PC-9 (cell line): ENCODE measurements at regions not wholly inside any gene's neighbourhood (a gene's known extent, or its start where the extent isn't known, plus 50 kb on each side); places are given as distances from the start of the nearest gene placed in this dataset.

Experiments
- BruUV-seq: library from RNA; stranded (reverse); fragments of 400-500 nt; replicated peaks from 2 replicates; lab custom pipeline; 2021; lab: Mats Ljungman, UMichigan
- CTCF ChIA-PET: fragments of 300-600 bp; sonication (Branson Sonifier 250); formaldehyde crosslinking; loops from one replicate; lab custom pipeline; 2022; ENCODE audit warnings: antibody characterized with exemption; lab: Charles Lee
- POLR2A ChIA-PET: fragments of 300-600 bp; sonication (Branson Sonifier 250); formaldehyde crosslinking; loops from one replicate; lab custom pipeline; 2022; ENCODE audit warnings: antibody characterized with exemption; ENCODE audit not compliant: unreplicated experiment; lab: Charles Lee
- DNase-seq, 2 experiments: peaks; one replicate each; pipeline versions ENCODE4 v3.0.0 to v3.0.0-alpha.2; 2015 to 2022; ENCODE audit warnings: mixed read lengths in 1 of 2
- H2AFZ ChIP-seq: fragments of 200-600 bp; sonication (generic); 2 replicates; pipeline ENCODE4 v1.8.1; 2017; ENCODE audit warnings: antibody characterized with exemption
- H3F3A ChIP-seq: fragments of 200-600 bp; sonication (generic); 2 replicates; pipeline ENCODE4 v1.8.1; 2017; ENCODE audit warnings: antibody characterized with exemption, mild to moderate bottlenecking, low read depth; ENCODE audit not compliant: insufficient read depth
- H3K27ac ChIP-seq: fragments of 200-600 bp; sonication (generic); 2 replicates; pipeline ENCODE4 v1.6.1; 2016; ENCODE audit warnings: mixed run types
- H3K27me3 ChIP-seq: fragments of 200-600 bp; sonication (generic); 2 replicates; pipeline ENCODE4 v1.6.1; 2016; ENCODE audit warnings: low read depth, mixed run types; ENCODE audit not compliant: insufficient read depth
- H3K36me3 ChIP-seq: fragments of 200-600 bp; sonication (generic); 2 replicates; pipeline ENCODE4 v1.6.1; 2016; ENCODE audit warnings: low read depth, mixed run types
- H3K4me1 ChIP-seq: fragments of 200-600 bp; sonication (generic); replicated peaks from 2 replicates; pipeline ENCODE4 v1.6.1; 2016; ENCODE audit warnings: mixed run types; ENCODE audit not compliant: insufficient read depth
- H3K4me2 ChIP-seq: fragments of 200-600 bp; sonication (generic); 2 replicates; pipeline ENCODE4 v1.6.1; 2017; ENCODE audit warnings: mixed run types
- H3K4me3 ChIP-seq: fragments of 200-600 bp; sonication (generic); 2 replicates; pipeline ENCODE4 v1.6.1; 2016; ENCODE audit warnings: mixed run types
- H3K79me2 ChIP-seq: fragments of 200-600 bp; sonication (generic); 2 replicates; pipeline ENCODE4 v1.6.1; 2017; ENCODE audit warnings: low read depth, mixed run types
- H3K9me2 ChIP-seq: fragments of 200-600 bp; sonication (generic); 2 replicates; pipeline ENCODE4 v1.8.1; 2017; ENCODE audit warnings: mild to moderate bottlenecking; ENCODE audit not compliant: insufficient read depth
- H3K9me3 ChIP-seq: fragments of 200-600 bp; sonication (generic); 2 replicates; pipeline ENCODE4 v1.8.1; 2016; ENCODE audit warnings: low read depth; ENCODE audit not compliant: insufficient read depth
- H4K20me1 ChIP-seq: fragments of 200-600 bp; sonication (generic); 2 replicates; pipeline ENCODE4 v1.8.1; 2017; ENCODE audit not compliant: insufficient read depth
- CTCF ChIP-seq: fragments of 200-600 bp; sonication (generic); conservative IDR thresholded peaks from 2 replicates; pipeline ENCODE4 v1.6.1; 2017; ENCODE audit warnings: mixed run types, antibody characterized with exemption, mild to moderate bottlenecking, moderate library complexity
- EZH2 ChIP-seq: fragments of 200-600 bp; sonication (generic); IDR thresholded peaks from 2 replicates; pipeline ENCODE4 v1.8.0; 2017; ENCODE audit warnings: antibody characterized with exemption, low read depth
- intact Hi-C: fragments of 100-400 bp; cut with micrococcal nuclease; formaldehyde crosslinking; loops from one replicate; pipeline ENCODE4 v1.10.0; 2022; ENCODE audit not compliant: unreplicated experiment

GRCh38 chr3:78041486-78041885 lies 1001.6 kb downstream of the ROBO2 start:
- Histone ChIP-seq H3K27me3 (no peaks in the 10 kb centered on the region), H3K4me3 (no peak overlapping the region), H3K9me3 (no peaks in the 10 kb centered on the region), H3K36me3 (no peaks in the 10 kb centered on the region), H3K27ac (no peak overlapping the region), H4K20me1 (no peaks in the 10 kb centered on the region), H3K4me2 (no peak overlapping the region), H3F3A (no peaks in the 10 kb centered on the region), H3K9me2 (no peaks in the 10 kb centered on the region), H2AFZ (no peak overlapping the region), H3K4me1 (no peaks in the 10 kb centered on the region), H3K79me2 (no peaks in the 10 kb centered on the region)
- BruUV-seq: no TSS peak
- CTCF ChIA-PET: no interaction called here
- TF ChIP-seq EZH2: no peak
- TF ChIP-seq CTCF: no peak
- intact Hi-C loops: no loop called here
- POLR2A ChIA-PET: no interaction called here
- DNase-seq: no peak

DNA sequence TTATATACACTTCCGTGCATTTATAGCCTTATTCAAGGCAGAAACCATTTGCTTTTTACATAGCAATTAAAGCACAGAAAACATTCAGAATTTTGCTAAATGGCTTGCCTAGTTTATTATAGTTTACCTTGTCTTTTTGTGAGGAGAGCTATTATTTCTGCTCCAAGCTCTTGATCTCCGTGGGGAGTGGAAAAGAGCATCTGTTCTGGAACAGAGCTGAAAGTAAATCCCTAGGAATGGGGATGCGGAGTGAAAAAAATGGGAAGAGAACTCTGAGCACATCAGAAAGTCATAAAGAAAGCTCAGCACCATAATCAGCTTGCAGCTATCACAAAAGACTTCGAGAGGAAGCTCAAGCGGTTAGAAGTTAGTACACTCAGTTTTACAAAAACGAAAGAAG lies 1006.7 kb downstream of the ROBO2 start:
- H3K36me3 ChIP-seq: no peaks in the 10 kb centered on the region
- H4K20me1 ChIP-seq: no peaks in the 10 kb centered on the region
- ChIA-PET POLR2A (no interaction called here), CTCF (no interaction called here)
- no peaks in the 10 kb centered on the region for H3K9me3 ChIP-seq
- no peak for TF ChIP-seq EZH2
- TF ChIP-seq CTCF: no peak
- H3K27me3 ChIP-seq: no peaks in the 10 kb centered on the region
- H2AFZ ChIP-seq: no peak overlapping the region
- H3F3A ChIP-seq: no peaks in the 10 kb centered on the region
- no peaks in the 10 kb centered on the region for H3K9me2 ChIP-seq
- intact Hi-C loops: loop anchor here (5.0 kb wide), 1 partner anchor 219 kb away; no protein-coding TSS in a partner anchor
- DNase-seq: no peak
- no peak overlapping the region for H3K27ac ChIP-seq
- no TSS peak for BruUV-seq
- H3K4me3 ChIP-seq: no peak overlapping the region
- no peaks in the 10 kb centered on the region for H3K79me2 ChIP-seq
- no peak overlapping the region for H3K4me2 ChIP-seq
- no peaks in the 10 kb centered on the region for H3K4me1 ChIP-seq

DNA sequence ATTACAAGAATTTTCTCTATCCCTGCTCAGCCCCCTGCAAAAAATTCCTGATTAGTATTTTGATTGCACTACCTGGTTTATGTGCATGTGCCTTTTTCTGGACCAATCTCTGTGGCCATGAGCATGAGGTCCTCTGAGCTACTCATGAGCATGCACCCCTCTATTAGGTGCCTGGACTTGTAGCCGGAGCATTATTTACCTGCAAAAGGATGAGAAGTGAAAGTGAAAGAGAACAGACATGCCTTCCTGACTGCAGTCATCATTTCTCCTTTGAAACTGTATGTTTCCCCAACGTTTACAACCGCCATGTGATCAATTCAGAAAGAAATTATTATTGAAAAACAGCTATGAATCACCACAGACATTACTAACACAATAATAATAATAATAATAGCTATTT lies 1008.8 kb downstream of the ROBO2 start:
- no peaks in the 10 kb centered on the region for H3K9me2 ChIP-seq
- CTCF ChIA-PET: no interaction called here
- H3K36me3 ChIP-seq: no peaks in the 10 kb centered on the region
- BruUV-seq: no TSS peak
- no peaks in the 10 kb centered on the region for H3K27me3 ChIP-seq
- H3K27ac ChIP-seq: no peak overlapping the region
- TF ChIP-seq CTCF (no peak), EZH2 (no peak)
- H3K79me2 ChIP-seq: no peaks in the 10 kb centered on the region
- H3K4me2 ChIP-seq: peak overlapping the region; percentile 44
- no peak overlapping the region for H2AFZ ChIP-seq
- peak in 1 of 2 experiments; percentile 2 for DNase-seq
- peak overlapping the region; percentile 21; the same call in 1 of the 2 replicates for H3K4me3 ChIP-seq
- POLR2A ChIA-PET: interaction anchor here (0.6 kb wide), 1 partner anchor 458 kb away, joined by 5 read pairs; no protein-coding TSS in a partner anchor
- no peaks in the 10 kb centered on the region for H3K9me3 ChIP-seq
- H4K20me1 ChIP-seq: no peaks in the 10 kb centered on the region
- no peaks in the 10 kb centered on the region for H3K4me1 ChIP-seq
- intact Hi-C loops: loop anchor here (5.0 kb wide), 1 partner anchor 221 kb away; no protein-coding TSS in a partner anchor
- H3F3A ChIP-seq: no peaks in the 10 kb centered on the region
